ENCODE measurements at regions not wholly inside any gene's neighbourhood (a gene's known extent, or its start where the extent isn't known, plus 50 kb on each side); places are given as distances from the start of the nearest gene placed in this dataset.
A peak's percentile ranks its signal among the peaks of the same experiment; 100 is the strongest.

- no peaks in the 10 kb centered on the region for H3K36me3 ChIP-seq (ENCODE audit: control insufficient read depth in 2 of 3, insufficient read depth in 3 of 3, low read length in 3 of 3)
- no peak overlapping the region for H3K9ac ChIP-seq (ENCODE audit: low read length in 3 of 3)
- peak overlapping the region in 2 of 3 donors; percentile 29 to 50 for H3K4me3 ChIP-seq (ENCODE audit: low read length in 3 of 3)
- peak in 2 of 5 donors; percentile 45 to 48 for DNase-seq
- FAIRE-seq = no peak
- H3K4me1 ChIP-seq (ENCODE audit: control insufficient read depth in 2 of 3, insufficient read depth in 2 of 3, low read depth in 1 of 3, low read length in 3 of 3) = peaks cover 3 to 14% (median 9%) of the 10 kb centered on the region in 3 donors
- no peaks in the 10 kb centered on the region for H3K27me3 ChIP-seq (ENCODE audit: control insufficient read depth, insufficient read depth, low read length)
- intact Hi-C loops (cut with DNase I) = no loop called here
- H3K9me3 ChIP-seq (ENCODE audit: control insufficient read depth in 2 of 3, insufficient read depth in 1 of 3, low read length in 3 of 3) = no peaks in the 10 kb centered on the region
- H3K27ac ChIP-seq (ENCODE audit: low read depth in 2 of 2, low read length in 2 of 2) = peak overlapping the region; percentile 35 to 65
- TF ChIP-seq CTCF (IDR thresholded peaks at IDR 0.05; ENCODE audit: borderline replicate concordance, extremely low read depth, insufficient read depth) = no peak
These were observed 84.4 kb upstream of the FAT1 start for GRCh38 chr4:186807808-186808629.

- peak; percentile 45 for FAIRE-seq
- Histone ChIP-seq H3K9me3 (ENCODE audit: control insufficient read depth in 2 of 3, insufficient read depth in 1 of 3, low read length in 3 of 3) (no peaks in the 10 kb centered on the region), H3K27ac (ENCODE audit: low read depth in 2 of 2, low read length in 2 of 2) (peak overlapping the region; percentile 35 to 65), H3K27me3 (ENCODE audit: control insufficient read depth, insufficient read depth, low read length) (no peaks in the 10 kb centered on the region), H3K4me3 (ENCODE audit: low read length in 3 of 3) (peak overlapping the region in 2 of 3 donors; percentile 29 to 50), H3K36me3 (ENCODE audit: control insufficient read depth in 2 of 3, insufficient read depth in 3 of 3, low read length in 3 of 3) (no peaks in the 10 kb centered on the region), H3K9ac (ENCODE audit: low read length in 3 of 3) (no peak overlapping the region), H3K4me1 (ENCODE audit: control insufficient read depth in 2 of 3, insufficient read depth in 2 of 3, low read depth in 1 of 3, low read length in 3 of 3) (peaks cover 3 to 14% (median 9%) of the 10 kb centered on the region in 3 donors)
- no peak for TF ChIP-seq CTCF (IDR thresholded peaks at IDR 0.05; ENCODE audit: borderline replicate concordance, extremely low read depth, insufficient read depth)
- intact Hi-C loops (cut with DNase I) = no loop called here
- DNase-seq = peak in 1 of 5 donors; percentile 49
These were observed 85.0 kb upstream of the FAT1 start for GRCh38 chr4:186808630-186809018.

- H3K36me3 ChIP-seq (ENCODE audit: control insufficient read depth in 2 of 3, insufficient read depth in 3 of 3, low read length in 3 of 3) = no peaks in the 10 kb centered on the region
- no peak for TF ChIP-seq CTCF (IDR thresholded peaks at IDR 0.05; ENCODE audit: borderline replicate concordance, extremely low read depth, insufficient read depth)
- no peak overlapping the region for H3K9ac ChIP-seq (ENCODE audit: low read length in 3 of 3)
- H3K4me3 ChIP-seq (ENCODE audit: low read length in 3 of 3) = no peak overlapping the region
- peaks cover 3 to 17% (median 9%) of the 10 kb centered on the region in 3 donors for H3K4me1 ChIP-seq (ENCODE audit: control insufficient read depth in 2 of 3, insufficient read depth in 2 of 3, low read depth in 1 of 3, low read length in 3 of 3)
- H3K9me3 ChIP-seq (ENCODE audit: control insufficient read depth in 2 of 3, insufficient read depth in 1 of 3, low read length in 3 of 3) = no peaks in the 10 kb centered on the region
- intact Hi-C loops (cut with DNase I) = no loop called here
- FAIRE-seq = no peak
- no peak for DNase-seq
- H3K27ac ChIP-seq (ENCODE audit: low read depth in 2 of 2, low read length in 2 of 2) = no peak overlapping the region
- H3K27me3 ChIP-seq (ENCODE audit: control insufficient read depth, insufficient read depth, low read length) = no peaks in the 10 kb centered on the region
These were observed 85.4 kb upstream of the FAT1 start for GRCh38 chr4:186809070-186809469.

All from kidney (tissue), 13 donors.